DND-41 (cell line): ENCODE measurements at regions not wholly inside any gene's neighbourhood (a gene's known extent, or its start where the extent isn't known, plus 50 kb on each side); places are given as distances from the start of the nearest gene placed in this dataset.

ENCODE experiments used
- CTCF ChIP-seq: IDR thresholded peaks from 2 replicates; pipeline ENCODE4 v1.5.1; 2012; ENCODE audit warnings: borderline replicate concordance, low read length, moderate library complexity, mild to moderate bottlenecking; ENCODE audit not compliant: poor library complexity, severe bottlenecking; ENCODE audit errors: extremely low read depth
- EZH2 ChIP-seq: IDR thresholded peaks from 3 replicates; pipeline ENCODE4 v1.6.1; 2012; ENCODE audit warnings: borderline replicate concordance, low read depth, mild to moderate bottlenecking, moderate library complexity, low read length, inconsistent platforms; ENCODE audit not compliant: severe bottlenecking

- TF ChIP-seq CTCF, result no peak
- TF ChIP-seq EZH2, result no peak
Measured at GRCh38 chr2:40773291-40773690, 321.4 kb upstream of the SLC8A1 start.
